ENCODE measurements at regions not wholly inside any gene's neighbourhood (a gene's known extent, or its start where the extent isn't known, plus 50 kb on each side); places are given as distances from the start of the nearest gene placed in this dataset.

GRCh38 chr3:110456438-110457138, 615.0 kb upstream of the NECTIN3 start:
- DNase-seq (ENCODE audit: low read depth), result no peak
- no peak for TF ChIP-seq CTCF (IDR thresholded peaks at IDR 0.05; ENCODE audit: insufficient read depth, low read length, poor library complexity, severe bottlenecking)
- Histone ChIP-seq H3K4me3 (ENCODE audit: low read depth, low read length) (no peak overlapping the region), H3K27me3 (ENCODE audit: control insufficient read depth, insufficient read depth, low read length) (no peaks in the 10 kb centered on the region), H3K36me3 (ENCODE audit: control insufficient read depth, insufficient read depth, low read length) (no peaks in the 10 kb centered on the region)

- no peak for TF ChIP-seq CTCF (IDR thresholded peaks at IDR 0.05; ENCODE audit: insufficient read depth, low read length, poor library complexity, severe bottlenecking)
- no peaks in the 10 kb centered on the region for H3K27me3 ChIP-seq (ENCODE audit: control insufficient read depth, insufficient read depth, low read length)
Measured at GRCh38 chr3:110457508-110457907, 614.1 kb upstream of the NECTIN3 start.

GRCh38 chr3:110459021-110459420, 612.6 kb upstream of the NECTIN3 start:
- Histone ChIP-seq H3K36me3 (ENCODE audit: control insufficient read depth, insufficient read depth, low read length) (no peaks in the 10 kb centered on the region), H3K27me3 (ENCODE audit: control insufficient read depth, insufficient read depth, low read length) (no peaks in the 10 kb centered on the region), H3K4me3 (ENCODE audit: low read depth, low read length) (no peak overlapping the region)
- no peak for DNase-seq (ENCODE audit: low read depth)
- TF ChIP-seq CTCF (IDR thresholded peaks at IDR 0.05; ENCODE audit: insufficient read depth, low read length, poor library complexity, severe bottlenecking), result no peak

More at GRCh38 chr3:110457508-110457907, 614.1 kb upstream of the NECTIN3 start:
- Histone ChIP-seq H3K4me3 (ENCODE audit: low read depth, low read length) (no peak overlapping the region), H3K36me3 (ENCODE audit: control insufficient read depth, insufficient read depth, low read length) (no peaks in the 10 kb centered on the region)
- no peak for DNase-seq (ENCODE audit: low read depth)

- no peak for TF ChIP-seq CTCF (IDR thresholded peaks at IDR 0.05; ENCODE audit: insufficient read depth, low read length, poor library complexity, severe bottlenecking)
- H3K4me3 ChIP-seq (ENCODE audit: low read depth, low read length), result no peak overlapping the region
- DNase-seq (ENCODE audit: low read depth), result no peak
- no peaks in the 10 kb centered on the region for H3K27me3 ChIP-seq (ENCODE audit: control insufficient read depth, insufficient read depth, low read length)
- H3K36me3 ChIP-seq (ENCODE audit: control insufficient read depth, insufficient read depth, low read length), result no peaks in the 10 kb centered on the region
Measured at GRCh38 chr3:110470310-110470709, 601.3 kb upstream of the NECTIN3 start.

GRCh38 chr3:110473405-110473804, 598.2 kb upstream of the NECTIN3 start:
- no peak for DNase-seq (ENCODE audit: low read depth)
- Histone ChIP-seq H3K4me3 (ENCODE audit: low read depth, low read length) (no peak overlapping the region), H3K36me3 (ENCODE audit: control insufficient read depth, insufficient read depth, low read length) (no peaks in the 10 kb centered on the region), H3K27me3 (ENCODE audit: control insufficient read depth, insufficient read depth, low read length) (no peaks in the 10 kb centered on the region)
- TF ChIP-seq CTCF (IDR thresholded peaks at IDR 0.05; ENCODE audit: insufficient read depth, low read length, poor library complexity, severe bottlenecking), result no peak

- H3K4me3 ChIP-seq (ENCODE audit: low read depth, low read length), result no peak overlapping the region
- no peak for DNase-seq (ENCODE audit: low read depth)
- H3K27me3 ChIP-seq (ENCODE audit: control insufficient read depth, insufficient read depth, low read length), result no peaks in the 10 kb centered on the region
- no peaks in the 10 kb centered on the region for H3K36me3 ChIP-seq (ENCODE audit: control insufficient read depth, insufficient read depth, low read length)
- TF ChIP-seq CTCF (IDR thresholded peaks at IDR 0.05; ENCODE audit: insufficient read depth, low read length, poor library complexity, severe bottlenecking), result no peak
Measured at GRCh38 chr3:110474397-110474796, 597.2 kb upstream of the NECTIN3 start.

Measured in kidney epithelial cell (primary cell).